ENCODE measurements at regions not wholly inside any gene's neighbourhood (a gene's known extent, or its start where the extent isn't known, plus 50 kb on each side); places are given as distances from the start of the nearest gene placed in this dataset.
"Not testable (repeated sequence)": the region's sequence is repeated elsewhere in the genome, so short reads cannot be mapped to it uniquely, and the experiment has no call there.

- in situ Hi-C loops (cut with HindIII; ENCODE audit: low pct_unique_long_range_greater_than_20kb, low sequenced_read_pairs) = no loop called here
- no peak for DNase-seq (ENCODE audit: low read depth)
These were observed 633.6 kb downstream of the TMTC2 start for GRCh38 chr12:83320350-83320749.

DNA sequence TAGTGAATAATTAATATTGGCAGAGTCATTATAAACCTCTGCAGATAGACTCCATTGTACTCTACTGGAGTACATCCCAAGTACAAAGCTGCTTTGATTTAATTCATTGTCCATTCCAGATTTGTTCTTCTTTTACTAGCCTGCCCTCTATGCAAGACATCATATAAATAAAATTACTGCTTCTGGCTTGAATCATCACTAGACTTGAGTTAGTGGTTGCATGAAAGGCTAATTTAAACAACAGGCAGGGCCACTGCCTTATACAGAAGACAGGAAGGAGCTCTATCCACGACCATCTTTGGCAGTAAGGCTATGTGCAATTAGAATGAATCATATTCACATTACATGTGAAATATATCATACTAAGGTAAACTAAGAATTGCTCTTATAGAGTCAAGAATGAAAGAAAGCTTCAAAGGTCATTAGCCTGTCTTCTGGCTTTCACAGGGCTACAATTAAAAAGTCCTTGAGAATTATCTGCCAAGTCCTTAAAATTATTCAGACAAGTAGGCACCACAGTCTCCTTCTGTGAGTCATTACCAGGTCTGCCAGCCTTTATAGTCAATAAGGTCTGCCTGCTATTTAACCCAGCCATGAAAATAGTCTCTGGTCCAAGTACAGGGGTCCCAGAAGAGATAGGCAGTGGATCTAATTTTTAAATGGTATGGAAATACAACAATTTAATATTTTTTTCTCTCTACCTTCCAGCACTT is 631.8 kb downstream of the TMTC2 start:
- in situ Hi-C loops (cut with HindIII; ENCODE audit: low pct_unique_long_range_greater_than_20kb, low sequenced_read_pairs) = no loop called here
- no peak for DNase-seq (ENCODE audit: low read depth)

- no peak for DNase-seq (ENCODE audit: low read depth)
- in situ Hi-C loops (cut with HindIII; ENCODE audit: low pct_unique_long_range_greater_than_20kb, low sequenced_read_pairs) = no loop called here
These were observed 630.9 kb downstream of the TMTC2 start for GRCh38 chr12:83317595-83317994.

DNA sequence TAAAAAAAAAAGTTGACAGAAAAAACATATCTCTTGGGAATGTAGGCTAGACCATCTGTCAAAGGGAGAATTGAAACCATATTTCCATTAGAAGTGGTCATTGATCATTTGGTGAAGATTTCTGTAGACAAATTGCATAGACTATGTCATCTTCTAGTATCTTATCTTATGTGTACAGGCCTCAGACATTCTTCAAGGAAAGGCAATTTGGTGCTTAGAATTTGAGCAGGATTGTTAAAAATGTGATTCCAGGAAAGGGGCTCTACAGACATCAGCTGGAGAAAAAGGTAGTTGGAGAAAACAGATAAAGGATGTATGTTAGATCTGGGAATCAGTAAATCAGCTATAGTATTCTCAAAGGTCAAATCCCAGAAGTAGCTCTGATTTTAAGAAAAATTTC is 627.1 kb downstream of the TMTC2 start:
- in situ Hi-C loops (cut with HindIII; ENCODE audit: low pct_unique_long_range_greater_than_20kb, low sequenced_read_pairs) = no loop called here

DNA sequence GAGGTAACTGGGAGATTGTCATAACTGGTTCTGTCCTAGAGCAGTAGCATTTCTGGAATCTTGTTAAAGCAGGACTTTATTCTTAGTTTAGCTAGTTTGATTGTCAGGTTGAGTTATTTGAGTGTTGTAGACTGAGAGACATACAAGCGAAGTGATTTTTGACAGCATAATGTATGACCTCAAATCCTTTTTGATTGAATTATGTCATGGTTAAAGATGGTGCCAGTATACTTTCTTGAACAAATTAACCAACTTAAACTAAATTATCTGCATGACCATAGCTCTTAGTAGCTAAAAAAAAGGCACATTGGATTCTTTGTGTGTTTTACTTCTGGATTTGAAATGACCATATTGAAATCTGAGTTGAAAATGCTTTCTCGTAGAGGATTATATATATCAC is 626.6 kb downstream of the TMTC2 start:
- in situ Hi-C loops (cut with HindIII; ENCODE audit: low pct_unique_long_range_greater_than_20kb, low sequenced_read_pairs) = no loop called here
- no peak for DNase-seq (ENCODE audit: low read depth)

More for the DNA sequence above, 627.1 kb downstream of the TMTC2 start:
- no peak for DNase-seq (ENCODE audit: low read depth)

DNA sequence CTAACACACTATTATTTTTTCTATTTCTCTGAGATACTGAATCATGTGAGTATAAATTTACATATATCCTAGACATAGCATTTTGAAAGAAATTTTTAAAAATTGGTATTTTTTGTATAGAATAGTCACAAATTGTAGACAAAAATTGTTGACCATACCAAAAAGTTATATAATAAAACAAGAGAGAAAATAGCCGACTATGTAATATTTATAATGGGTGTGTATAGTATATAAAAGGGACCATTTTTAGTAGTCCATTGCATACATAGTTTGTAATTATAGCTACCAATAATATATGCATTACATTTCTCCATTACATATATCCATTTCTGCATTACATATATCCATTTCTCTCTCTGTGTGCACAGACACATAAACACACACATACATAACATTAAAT is 590.2 kb downstream of the TMTC2 start:
- no peak for DNase-seq (ENCODE audit: low read depth)
- in situ Hi-C loops (cut with HindIII; ENCODE audit: low pct_unique_long_range_greater_than_20kb, low sequenced_read_pairs) = no loop called here

DNA sequence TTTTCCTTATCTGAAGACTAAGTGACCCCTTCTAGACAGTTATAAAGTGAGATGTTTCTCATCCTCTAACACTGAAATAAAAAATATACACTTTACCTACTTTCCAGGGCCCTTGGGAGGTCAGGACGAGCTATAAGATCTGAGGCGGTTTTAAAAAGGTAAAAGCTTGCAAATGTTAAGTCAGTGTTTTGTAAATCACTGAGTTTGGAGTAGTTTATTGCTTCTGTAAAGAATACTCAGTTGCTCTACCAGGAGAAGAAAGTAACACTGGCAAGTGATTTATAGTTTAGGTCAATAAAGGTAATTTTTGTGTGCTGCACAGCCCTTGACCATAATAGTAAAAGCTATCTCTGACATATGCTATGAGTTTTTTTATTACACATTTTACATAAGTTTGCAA is 584.5 kb downstream of the TMTC2 start:
- in situ Hi-C loops (cut with HindIII; ENCODE audit: low pct_unique_long_range_greater_than_20kb, low sequenced_read_pairs) = no loop called here
- no peak for DNase-seq (ENCODE audit: low read depth)

DNA sequence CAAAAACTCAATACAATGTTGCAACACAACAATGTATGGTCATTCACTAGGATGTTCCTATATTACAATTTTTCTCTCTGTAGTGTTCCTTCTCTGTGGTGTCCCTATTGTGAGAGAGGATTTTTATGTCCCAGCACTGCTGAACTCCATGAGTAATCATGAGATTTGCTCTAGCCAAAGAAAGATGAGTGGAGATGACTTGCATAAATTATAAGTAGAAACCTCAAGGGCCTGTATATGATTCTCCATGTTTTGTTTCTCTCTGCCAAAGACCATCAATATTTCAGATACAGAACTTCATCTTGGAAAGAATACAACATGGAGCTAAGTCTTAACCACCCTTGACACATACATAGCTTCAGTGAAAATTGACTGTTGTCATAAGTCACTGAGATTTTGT is 579.1 kb downstream of the TMTC2 start:
- peak; percentile 26 for DNase-seq (ENCODE audit: low read depth)
- in situ Hi-C loops (cut with HindIII; ENCODE audit: low pct_unique_long_range_greater_than_20kb, low sequenced_read_pairs) = no loop called here

- DNase-seq (ENCODE audit: low read depth) = no peak
- in situ Hi-C loops (cut with HindIII; ENCODE audit: low pct_unique_long_range_greater_than_20kb, low sequenced_read_pairs) = no loop called here
These were observed 575.3 kb downstream of the TMTC2 start for GRCh38 chr12:83261998-83262397.

- DNase-seq (ENCODE audit: low read depth); in situ Hi-C loops (cut with HindIII; ENCODE audit: low pct_unique_long_range_greater_than_20kb, low sequenced_read_pairs): not testable (repeated sequence)
These were observed 573.4 kb downstream of the TMTC2 start for GRCh38 chr12:83260126-83260525.

- DNase-seq (ENCODE audit: low read depth) = no peak
- in situ Hi-C loops (cut with HindIII; ENCODE audit: low pct_unique_long_range_greater_than_20kb, low sequenced_read_pairs) = no loop called here
These were observed 571.0 kb downstream of the TMTC2 start for GRCh38 chr12:83257726-83258125.

GRCh38 chr12:83256562-83256961 is 569.9 kb downstream of the TMTC2 start:
- no peak for DNase-seq (ENCODE audit: low read depth)
- in situ Hi-C loops (cut with HindIII; ENCODE audit: low pct_unique_long_range_greater_than_20kb, low sequenced_read_pairs) = no loop called here

DNA sequence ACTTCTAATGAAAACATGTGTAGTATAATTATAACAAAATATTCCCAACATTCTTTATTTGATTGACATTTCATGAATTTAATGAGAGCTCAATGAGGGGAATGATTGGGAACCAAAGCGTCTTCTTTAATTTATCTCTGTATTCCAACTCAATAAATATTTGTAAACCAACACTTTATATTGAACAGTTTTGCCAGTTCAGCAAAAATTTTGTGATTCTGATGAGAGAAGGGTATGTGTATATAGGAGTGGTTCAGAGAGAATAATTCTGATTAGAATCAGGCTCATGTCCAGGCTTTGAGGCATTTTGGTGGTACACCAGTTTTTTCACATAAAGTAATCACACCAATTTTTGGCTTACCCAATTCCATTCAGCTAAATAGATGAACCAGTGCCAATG is 564.2 kb downstream of the TMTC2 start:
- in situ Hi-C loops (cut with HindIII; ENCODE audit: low pct_unique_long_range_greater_than_20kb, low sequenced_read_pairs) = no loop called here
- no peak for DNase-seq (ENCODE audit: low read depth)

DNA sequence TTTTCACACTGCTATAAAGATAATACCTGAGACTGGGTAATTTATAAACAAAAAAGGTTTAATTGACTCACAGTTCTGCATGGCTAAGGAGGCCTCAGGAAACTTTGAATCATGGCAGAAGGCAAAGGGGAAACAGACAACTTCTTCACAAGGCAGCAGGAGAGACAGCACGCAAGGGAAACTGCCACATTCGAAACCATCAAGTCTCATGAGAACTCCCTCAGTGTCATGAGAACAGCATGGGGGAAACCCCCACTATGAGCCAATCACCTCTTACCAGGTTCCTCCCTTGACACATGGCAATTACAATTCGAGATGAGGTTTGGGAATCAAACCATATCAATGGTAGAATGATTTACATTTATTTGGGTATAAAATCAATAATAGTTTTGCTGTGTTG is 558.5 kb downstream of the TMTC2 start:
- in situ Hi-C loops (cut with HindIII; ENCODE audit: low pct_unique_long_range_greater_than_20kb, low sequenced_read_pairs) = no loop called here
- DNase-seq (ENCODE audit: low read depth) = no peak

- no peak for DNase-seq (ENCODE audit: low read depth)
- in situ Hi-C loops (cut with HindIII; ENCODE audit: low pct_unique_long_range_greater_than_20kb, low sequenced_read_pairs) = no loop called here
These were observed 557.3 kb downstream of the TMTC2 start for GRCh38 chr12:83244001-83244400.

DNA sequence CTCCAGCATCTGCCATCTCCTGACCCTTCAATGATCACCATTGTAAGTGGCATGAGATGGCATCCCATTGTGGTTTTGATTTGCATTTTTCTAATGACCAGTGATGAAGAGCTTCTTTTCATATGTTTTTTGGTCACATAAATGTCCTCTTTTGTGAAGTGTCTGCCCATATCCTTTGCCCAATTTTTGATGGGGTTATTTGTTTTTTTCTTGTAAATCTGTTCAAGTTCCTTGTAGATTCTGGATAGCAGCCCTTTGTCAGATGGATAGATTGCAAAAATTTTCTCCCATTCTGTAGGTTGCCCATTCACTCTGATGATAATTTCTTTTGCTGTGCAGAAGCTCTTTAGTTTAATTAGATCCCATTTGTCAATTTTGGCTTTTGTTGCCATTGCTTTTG is 547.3 kb downstream of the TMTC2 start:
- DNase-seq (ENCODE audit: low read depth); in situ Hi-C loops (cut with HindIII; ENCODE audit: low pct_unique_long_range_greater_than_20kb, low sequenced_read_pairs): not testable (repeated sequence)

- in situ Hi-C loops (cut with HindIII; ENCODE audit: low pct_unique_long_range_greater_than_20kb, low sequenced_read_pairs); DNase-seq (ENCODE audit: low read depth): not testable (repeated sequence)
These were observed 540.3 kb downstream of the TMTC2 start for GRCh38 chr12:83226960-83227359.

GRCh38 chr12:83225806-83226205 is 539.1 kb downstream of the TMTC2 start:
- in situ Hi-C loops (cut with HindIII; ENCODE audit: low pct_unique_long_range_greater_than_20kb, low sequenced_read_pairs) = no loop called here
- no peak for DNase-seq (ENCODE audit: low read depth)

GRCh38 chr12:83224012-83224411 is 537.3 kb downstream of the TMTC2 start:
- in situ Hi-C loops (cut with HindIII; ENCODE audit: low pct_unique_long_range_greater_than_20kb, low sequenced_read_pairs) = no loop called here
- DNase-seq (ENCODE audit: low read depth) = no peak

DNA sequence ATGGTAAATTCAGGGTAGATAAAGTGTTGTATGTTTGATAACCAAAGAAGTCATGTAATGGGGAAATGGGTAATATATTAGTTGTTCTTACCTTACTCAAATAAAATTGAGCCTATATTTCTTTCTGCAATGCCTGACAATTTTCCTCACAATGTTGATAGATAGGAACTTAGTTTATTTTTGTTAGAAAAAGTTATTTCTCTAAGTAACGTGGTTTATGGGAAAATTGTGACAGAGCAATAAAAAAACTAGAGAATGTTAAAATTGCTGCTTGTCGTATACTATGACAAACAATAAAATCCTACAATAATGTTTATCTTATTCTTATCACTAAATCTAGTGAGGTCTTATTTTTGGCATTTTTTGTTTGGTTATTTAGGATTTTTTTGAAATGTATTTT is 534.1 kb downstream of the TMTC2 start:
- in situ Hi-C loops (cut with HindIII; ENCODE audit: low pct_unique_long_range_greater_than_20kb, low sequenced_read_pairs) = no loop called here

More for the DNA sequence above, 534.1 kb downstream of the TMTC2 start:
- no peak for DNase-seq (ENCODE audit: low read depth)
